Right hindlimb (tissue), 1 donor: ENCODE measurements at regions not wholly inside any gene's neighbourhood (a gene's known extent, or its start where the extent isn't known, plus 50 kb on each side); places are given as distances from the start of the nearest gene placed in this dataset.
"Not testable (repeated sequence)": the region's sequence is repeated elsewhere in the genome, so short reads cannot be mapped to it uniquely, and the experiment has no call there.

ENCODE experiments used
- DNase-seq: peaks from one replicate; pipeline ENCODE4 v3.0.0-alpha.2; 2018

DNA sequence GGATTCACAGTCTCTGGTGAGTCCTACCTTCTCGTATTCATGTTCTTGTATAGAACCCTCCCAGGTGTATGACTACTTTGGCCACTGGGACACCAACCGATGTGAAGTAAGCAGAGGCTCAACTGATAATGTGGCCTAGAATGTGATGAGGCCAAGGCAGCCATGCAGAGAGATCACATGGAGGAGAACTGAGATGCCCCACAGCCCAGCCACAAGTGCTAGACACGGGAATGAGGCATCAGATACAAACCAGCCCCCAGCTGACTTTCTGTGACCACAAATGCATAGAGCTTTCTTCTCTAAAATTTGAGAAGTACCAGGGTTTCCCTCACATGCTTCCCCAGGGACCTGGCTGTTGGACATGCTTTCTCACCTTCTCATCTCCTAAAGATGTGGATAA lies 375.7 kb downstream of the CCSER2 start:
- no peak for DNase-seq

DNA sequence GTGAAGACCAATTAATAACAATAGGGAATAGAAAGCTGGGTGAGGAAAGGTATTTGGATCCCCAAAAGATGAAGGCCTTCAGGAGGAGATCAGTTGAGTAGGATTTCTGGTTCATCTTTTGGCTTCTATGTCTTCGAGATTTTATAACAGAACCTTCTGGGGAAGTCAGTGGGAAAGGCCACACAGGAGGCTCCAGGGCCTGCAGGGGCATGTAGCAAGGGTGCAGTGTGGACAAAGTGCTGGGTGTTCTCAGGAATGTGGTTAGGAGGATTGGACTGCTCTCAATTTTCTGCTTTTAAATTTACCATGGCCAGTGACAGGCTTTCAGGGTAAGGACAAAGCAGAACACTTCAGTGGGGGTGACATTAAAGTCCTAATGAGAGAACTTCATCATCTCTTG lies 378.0 kb downstream of the CCSER2 start:
- no peak for DNase-seq

DNA sequence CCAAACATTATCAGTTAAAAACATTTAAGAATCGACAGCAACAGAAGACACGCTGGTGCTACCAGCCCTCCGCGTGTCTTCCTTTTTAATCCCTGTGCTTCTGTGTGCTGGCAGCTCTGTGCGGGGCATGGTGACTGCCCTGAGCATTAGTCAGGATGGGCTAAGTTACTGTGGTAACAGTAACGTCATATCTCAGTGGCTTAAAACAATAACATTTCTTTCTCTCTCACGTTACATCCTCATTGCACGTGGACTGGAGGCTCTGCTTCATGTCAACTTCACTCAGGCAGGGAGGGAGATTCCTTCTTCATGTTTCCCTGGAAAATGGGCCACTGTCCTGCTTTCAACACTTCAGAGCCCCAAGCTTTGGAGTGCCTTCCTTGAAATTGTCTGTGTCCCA lies 378.5 kb downstream of the CCSER2 start:
- no peak for DNase-seq

DNA sequence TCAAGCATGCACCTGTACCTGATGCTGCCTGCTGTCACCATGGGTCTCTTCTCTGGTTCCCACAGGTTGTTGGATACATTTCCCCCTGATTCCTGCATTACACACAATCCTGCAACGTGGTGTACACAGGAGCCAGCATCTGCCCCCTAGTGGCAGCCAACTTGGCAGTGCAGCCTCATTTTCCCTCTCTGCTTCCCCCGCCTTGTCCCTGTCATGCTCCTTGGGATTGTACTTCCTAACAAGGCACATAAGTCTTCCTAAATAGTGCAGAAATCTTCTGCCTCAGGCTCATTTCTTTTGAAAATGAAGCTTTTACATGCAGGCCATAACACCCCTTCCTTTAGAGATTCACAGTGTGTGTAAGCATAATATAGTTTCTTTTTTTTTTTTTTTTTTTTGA lies 387.5 kb downstream of the CCSER2 start:
- no peak for DNase-seq

DNA sequence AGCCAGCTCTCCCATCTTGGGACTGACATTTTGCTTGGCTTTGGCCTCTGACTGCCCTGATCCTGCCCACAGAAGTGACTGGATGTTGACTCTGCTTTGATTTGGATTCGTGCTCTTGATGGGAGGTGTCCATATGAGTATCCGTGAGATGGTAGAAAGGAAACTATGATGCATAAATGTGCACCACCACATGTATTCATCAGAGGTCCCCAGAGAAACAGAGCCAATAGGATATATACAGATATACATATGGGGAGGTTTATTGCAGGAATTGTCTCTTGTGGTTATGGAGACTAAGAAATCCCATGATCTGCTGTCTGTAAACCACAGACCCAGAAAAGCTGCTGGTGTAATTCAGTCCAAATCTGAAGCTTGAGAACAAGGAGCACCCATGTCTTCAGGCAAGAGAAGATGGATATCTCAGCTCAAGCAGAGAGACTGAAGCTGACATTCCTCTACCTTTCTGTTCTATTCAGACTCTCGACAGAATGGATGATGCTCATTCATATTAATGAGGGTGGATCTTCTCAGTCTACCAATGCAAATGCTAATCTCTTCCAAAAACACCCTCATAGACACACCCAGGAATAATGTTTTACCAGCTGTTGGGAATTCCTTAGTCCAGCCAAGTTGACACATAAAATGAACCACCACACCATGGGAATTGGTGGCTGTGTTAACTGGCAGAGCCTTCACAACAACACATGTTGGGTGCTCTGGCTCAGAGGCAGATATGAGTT lies 390.7 kb downstream of the CCSER2 start:
- DNase-seq: no peak

DNA sequence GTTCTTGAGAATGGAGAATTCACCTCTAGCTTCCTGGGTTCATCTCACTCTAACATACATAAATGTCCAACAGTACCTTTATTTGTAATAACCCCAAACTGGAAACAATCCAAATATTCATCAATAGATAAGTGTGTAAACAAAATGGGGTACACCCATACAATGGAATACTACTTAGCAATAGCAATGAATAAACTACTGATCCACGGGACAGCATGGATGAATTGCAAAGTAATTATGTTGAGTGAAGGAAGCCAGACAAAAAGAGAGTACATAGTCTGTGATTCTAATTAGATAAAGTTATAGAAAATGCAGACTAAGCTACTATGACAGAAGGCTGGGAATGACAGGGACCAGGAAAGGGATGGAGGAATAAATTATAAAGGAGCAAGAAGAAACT lies 391.3 kb downstream of the CCSER2 start:
- no peak for DNase-seq

DNA sequence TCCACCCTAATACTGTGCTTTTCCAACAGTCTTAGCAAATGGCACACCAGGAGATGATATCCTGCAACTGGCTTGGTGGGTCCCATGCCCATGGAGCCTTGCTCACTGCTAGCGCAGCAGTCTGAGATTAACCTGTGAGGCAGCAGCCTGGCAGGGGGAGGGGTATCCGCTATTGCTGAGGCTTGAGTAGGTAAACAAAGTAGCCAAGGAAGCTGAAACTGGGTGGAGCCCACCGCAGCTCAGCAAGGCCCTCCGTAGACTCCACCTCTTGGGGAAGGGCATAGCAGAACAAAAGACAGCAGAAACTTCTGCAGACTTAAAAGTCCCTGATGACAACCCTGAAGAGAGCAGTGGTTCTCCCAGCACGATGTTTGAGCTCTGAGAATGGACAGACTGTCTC lies 399.0 kb downstream of the CCSER2 start:
- DNase-seq: no peak

DNA sequence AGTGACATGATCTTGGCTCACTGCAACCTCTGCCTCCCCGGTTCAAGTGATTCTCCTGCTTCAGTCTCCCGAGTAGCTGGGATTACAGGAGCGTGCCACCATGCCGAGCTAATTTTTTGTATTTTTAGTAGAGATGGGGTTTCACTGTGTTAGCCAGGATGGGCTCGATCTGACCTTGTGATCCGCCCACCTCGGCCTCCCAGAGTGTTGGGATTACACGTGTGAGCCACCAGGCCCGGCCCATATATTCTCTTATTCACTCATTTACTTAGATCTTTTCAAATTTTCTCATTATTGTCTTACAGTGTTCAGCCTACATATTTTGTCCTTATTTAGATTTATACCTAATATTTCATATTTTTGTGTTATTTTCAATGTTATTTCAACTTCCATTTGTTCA lies 410.7 kb downstream of the CCSER2 start:
- not testable (repeated sequence) for DNase-seq

DNA sequence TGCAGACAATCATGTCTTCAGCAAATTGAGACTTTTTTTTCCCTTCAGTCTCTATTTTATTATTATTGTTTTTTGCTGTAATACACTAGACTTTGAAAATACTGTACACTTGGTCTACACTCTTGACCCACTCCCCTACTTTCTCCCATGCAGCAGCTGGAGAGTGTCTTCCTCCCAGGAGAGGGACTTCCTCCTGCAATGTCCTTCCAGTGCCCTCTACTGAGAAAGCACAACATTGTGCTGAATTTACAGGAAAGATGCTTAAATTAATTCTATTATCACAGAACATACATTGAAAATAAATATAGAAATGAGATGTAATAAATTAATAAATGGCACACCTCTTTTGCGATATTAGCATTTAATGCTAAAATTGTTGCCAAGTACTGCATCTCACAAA lies 411.3 kb downstream of the CCSER2 start:
- no peak for DNase-seq

DNA sequence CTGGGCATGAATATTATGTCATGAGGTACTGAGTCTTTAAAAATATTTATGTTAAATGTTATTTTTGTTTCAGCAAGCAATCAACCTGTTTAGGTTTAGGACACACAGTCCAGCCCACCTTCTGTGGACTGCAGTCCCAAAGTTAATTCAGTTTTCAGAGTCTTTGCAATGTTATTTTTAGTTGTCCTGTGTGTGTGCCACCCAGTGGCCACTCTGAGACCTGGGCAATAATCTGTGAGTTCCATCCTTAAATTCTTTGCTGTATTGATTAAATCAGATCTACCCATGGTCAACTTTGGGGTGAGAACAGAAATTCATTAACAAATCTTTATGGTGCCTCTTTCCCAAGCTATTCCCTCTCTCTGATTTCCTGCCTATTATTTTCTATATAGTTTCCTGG lies 415.1 kb downstream of the CCSER2 start:
- no peak for DNase-seq

DNA sequence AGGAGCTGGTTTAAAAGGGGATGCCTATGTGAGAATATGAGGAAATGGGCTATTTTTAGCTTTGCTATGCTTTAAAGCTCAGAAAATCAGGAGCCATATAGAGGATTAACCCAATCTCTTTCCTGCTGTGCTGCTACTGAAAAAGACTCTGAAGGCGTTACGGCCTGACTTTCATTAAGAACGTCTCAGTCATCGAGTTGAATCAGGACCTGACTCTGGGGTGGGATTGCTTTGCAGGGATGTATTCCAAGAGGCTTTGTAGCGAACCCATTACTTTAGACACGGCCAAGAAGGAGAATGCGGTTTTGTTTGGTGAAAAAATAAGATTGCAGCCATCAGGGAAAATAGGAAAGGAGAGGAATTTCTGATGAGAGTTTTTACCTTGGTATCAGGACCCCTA lies 426.9 kb downstream of the CCSER2 start:
- DNase-seq: no peak

DNA sequence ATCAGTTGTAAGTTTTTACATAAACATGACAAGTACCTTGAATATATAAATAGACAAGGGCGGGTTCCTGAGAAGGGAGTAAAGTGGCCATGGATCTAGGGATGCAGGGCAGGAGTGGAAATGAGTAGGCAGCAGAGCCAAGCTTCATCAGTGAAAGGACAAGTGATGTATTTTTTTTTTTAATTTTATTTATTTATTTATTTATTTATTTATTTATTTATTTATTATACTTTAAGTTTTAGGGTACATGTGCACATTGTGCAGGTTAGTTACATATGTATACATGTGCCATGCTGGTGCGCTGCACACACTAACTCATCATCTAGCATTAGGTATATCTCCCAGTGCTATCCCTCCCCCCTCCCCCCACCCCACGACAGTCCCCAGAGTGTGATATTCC lies 428.3 kb downstream of the CCSER2 start:
- not testable (repeated sequence) for DNase-seq

DNA sequence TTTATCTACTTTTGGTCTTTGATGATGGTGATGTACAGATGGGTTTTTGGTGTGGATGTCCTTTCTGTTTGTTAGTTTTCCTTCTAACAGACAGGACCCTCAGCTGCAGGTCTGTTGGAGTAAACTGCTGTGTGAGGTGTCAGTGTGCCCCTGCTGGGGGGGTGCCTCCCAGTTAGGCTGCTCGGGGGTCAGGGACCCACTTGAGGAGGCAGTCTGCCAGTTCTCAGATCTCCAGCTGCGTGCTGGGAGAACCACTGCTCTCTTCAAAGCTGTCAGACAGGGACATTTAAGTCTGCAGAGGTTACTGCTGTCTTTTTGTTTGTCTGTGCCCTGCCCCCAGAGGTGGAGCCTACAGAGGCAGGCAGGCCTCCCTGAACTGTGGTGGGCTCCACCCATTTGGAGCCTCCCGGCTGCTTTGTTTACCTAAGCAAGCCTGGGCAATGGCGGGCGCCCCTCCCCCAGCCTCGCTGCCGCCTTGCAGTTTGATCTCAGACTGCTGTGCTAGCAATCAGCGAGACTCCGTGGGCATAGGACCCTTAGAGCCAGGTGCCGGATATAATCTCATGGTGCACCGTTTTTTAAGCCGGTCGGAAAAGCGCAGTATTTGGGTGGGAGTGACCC lies 433.7 kb downstream of the CCSER2 start:
- not testable (repeated sequence) for DNase-seq

DNA sequence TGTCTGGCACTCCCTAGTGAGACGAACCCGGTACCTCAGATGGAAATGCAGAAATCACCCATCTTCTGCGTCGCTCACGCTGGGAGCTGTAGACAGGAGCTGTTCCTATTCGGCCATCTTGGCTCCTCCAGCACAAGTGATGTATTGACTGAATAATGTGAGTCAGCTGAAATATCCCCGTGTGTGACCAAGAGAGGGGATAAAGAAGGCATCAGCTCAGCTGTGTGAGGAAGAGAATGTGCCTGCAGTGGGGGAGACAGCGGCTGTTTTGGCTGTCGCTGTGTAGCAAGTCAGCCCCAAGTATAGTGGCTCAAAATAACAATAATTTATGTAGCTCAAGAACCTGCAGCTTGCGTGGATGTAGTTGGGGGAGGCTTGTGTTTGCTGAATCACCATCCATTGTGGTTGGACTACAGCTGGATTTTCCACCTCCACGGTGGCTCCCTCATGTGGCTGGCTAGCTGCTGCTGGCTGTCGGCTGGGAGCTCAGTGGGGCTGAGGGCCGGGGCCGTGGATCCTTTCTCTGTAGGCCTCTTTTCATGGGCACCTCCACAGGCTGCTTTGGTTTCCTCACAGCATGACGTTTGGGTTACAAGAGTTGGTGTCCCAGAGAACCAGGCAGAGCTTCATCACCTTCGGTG lies 434.5 kb downstream of the CCSER2 start:
- no peak for DNase-seq

DNA sequence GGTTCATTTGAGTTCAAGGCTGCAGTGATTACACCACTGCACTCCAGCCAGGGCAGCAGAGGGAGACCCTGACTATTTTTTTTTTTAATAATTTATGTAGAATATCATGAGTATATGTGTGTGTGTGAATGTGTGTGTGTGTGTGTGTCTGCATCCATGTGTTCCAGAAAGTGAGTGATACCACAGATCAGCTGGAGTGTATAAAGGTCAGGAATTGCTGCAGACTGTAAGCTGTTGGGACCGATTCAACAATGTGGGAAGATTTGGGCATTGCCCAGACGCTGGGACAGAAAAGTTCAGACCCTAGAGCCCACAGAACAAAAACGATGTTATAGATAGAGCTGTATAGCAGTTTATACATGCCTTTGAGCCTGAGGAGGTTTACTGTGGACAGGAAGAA lies 435.6 kb downstream of the CCSER2 start:
- no peak for DNase-seq

DNA sequence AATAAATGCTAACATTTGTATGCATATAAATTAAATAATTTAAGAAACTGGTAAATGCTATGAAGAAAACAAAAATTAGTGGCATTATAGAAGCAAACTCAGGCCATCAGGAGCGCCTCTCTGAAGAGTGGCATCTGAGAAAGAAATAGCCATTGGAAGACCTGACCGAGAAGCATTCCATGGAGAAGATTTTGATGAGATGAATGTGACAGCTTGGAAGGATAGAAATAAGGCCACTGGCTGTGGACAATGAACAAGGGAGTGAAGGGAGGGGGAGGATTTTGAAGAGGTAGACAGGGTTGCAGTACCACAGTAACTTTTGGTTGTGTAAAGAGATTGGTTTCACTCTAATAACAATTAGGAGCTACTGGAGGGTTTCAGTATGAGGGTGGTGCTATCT lies 436.7 kb downstream of the CCSER2 start:
- DNase-seq: no peak

DNA sequence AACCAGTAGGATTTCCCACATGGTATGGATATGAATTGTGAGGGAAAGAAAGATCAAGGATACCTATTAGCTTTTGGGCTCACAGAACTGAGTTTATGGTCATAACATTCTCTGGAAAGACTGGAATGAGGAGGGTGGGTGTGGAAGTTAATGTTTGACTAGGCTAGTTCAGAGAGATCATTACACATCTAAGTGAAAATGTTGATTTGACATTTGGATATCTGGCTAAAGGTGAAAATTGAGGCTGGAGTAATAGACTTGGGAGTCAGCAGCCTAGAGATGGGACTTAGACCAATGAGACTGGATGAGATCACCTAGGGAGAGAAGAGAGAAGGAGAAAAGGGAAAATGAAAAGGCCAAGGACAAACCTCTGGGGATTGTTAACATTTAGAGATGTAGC lies 437.3 kb downstream of the CCSER2 start:
- no peak for DNase-seq

DNA sequence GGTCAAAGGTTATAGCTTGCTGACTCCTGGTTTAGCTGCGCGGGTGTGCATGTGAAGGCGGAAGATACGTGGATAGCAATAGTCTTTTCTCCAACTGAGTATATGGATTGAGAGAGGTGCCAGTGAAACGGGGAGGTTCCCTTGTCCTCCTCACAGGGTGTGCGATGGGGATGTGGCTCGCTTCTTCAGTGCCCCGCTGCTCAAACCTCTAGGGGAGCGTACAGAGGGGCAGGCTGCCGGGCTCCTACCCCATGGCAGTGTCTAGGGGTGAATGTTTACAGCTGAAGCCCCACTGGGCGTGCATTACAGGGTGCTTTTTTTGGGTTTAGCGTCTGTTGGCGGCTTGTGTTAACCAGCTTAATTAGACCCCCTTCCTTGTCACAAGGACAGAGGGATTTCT lies 438.5 kb downstream of the CCSER2 start:
- DNase-seq: no peak

DNA sequence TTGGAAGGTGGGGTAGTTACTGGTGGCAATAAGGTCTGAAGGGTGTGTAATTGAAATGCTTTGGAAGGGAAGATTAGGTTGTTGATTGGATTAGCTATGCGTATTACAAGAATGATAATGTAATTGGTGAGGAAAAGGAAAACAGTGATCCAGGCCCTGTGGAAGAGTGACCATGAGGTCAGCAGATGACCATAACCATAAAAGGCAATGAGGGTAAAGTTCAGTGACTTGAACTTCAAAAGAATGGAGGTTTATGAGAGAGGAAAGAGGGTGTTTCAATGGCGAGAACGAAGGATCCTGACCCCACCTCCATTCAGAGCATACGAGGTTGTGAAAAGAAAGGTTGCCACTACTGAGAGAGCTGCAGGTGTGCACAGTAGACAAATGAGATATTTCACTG lies 439.7 kb downstream of the CCSER2 start:
- no peak for DNase-seq

DNA sequence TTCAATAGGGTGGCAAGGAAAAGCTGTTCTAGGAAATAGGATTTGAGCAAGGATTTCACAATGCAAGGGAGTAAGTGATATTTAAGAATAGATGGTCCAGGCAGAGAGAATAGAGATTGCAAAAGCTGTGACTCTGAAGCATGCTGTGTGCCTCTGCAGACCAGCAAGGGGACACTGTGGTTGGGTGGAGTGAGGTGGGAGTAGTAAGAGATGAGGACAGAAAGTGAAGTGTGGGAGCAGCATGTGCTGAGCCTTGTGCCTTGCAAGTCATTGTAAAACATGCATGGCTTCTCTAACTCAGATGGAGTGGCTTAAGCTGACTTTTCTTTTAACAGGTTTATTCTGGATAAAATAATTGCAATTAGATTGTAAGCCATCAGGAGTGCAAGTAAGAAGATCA lies 442.4 kb downstream of the CCSER2 start:
- DNase-seq: no peak

DNA sequence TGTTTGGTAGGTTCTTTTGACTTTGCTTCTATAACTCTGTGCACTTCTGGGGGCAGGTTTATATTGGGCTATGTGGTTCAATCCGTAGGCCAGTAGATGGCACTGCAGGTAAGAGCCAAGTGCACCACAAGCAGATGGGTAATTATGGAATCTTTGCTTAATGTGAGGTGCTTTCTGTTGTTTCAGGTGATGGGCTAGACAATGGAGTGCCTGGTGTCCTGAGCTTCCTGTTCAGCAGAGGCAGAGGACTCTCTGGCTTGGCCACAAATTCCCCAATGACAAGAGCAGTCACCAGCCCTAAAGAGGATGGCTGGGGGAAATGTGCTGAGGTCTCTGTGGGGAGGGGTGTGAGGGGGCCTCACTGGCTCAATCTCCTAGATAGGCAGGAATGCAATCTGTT lies 455.0 kb downstream of the CCSER2 start:
- DNase-seq: peak; percentile 29

DNA sequence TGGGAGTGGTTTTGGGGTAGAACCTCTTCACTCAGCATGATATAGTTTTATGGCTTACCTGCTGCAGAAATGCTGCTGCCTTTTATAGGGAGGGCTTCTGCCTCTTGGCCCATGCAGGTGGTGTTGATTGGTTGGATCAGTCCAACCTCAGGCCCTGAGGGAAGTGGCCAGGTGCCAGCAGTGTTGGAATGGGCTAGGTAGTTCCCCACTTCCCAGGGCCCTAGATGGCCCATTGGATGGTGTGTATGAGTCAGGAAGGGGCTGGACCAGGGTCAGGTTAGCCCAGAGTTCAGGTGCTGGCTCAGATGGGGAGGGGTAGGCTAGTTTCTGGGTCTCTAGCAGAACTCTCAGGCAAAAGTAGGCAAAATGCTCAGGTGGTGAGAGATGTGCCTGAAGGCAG lies 455.5 kb downstream of the CCSER2 start:
- no peak for DNase-seq

DNA sequence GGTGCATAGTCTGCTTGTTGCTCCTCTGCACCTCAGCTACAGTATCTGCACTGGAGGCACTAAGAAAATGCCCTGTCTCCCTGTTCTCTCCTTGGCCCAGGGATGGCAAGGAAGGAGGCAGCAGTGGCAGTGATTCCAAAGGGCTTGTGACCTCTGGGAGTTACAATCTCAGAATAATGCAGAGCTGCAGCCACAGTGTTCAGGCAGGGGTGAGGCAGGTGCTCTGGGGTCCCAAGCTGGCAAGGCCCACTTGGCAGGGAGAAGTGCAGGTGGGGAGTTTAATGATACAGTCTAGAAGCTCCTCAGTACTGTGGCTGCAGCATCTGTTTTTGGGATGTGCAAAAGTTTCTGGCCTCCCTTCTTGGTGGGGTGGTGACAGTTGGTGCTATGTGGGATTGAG lies 456.4 kb downstream of the CCSER2 start:
- no peak for DNase-seq

DNA sequence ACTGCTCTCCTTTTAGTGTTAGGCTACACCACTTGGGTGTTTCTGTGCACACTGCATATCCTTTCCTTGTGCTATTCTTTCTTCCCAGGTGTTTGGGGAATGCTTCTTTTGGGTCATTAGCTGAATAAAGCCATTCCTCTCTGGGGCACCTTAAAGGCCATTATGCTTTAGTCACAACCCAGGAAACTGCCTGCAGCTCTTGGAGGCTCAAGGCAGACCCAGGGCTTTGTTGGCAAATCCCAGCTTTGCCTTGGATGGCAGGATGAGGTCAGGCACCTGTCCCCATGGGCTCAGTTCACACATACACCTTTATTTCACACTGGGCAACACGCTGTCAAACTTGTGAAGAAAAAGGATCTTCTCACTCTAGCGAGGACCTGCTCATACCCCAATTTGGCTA lies 460.6 kb downstream of the CCSER2 start:
- DNase-seq: no peak

DNA sequence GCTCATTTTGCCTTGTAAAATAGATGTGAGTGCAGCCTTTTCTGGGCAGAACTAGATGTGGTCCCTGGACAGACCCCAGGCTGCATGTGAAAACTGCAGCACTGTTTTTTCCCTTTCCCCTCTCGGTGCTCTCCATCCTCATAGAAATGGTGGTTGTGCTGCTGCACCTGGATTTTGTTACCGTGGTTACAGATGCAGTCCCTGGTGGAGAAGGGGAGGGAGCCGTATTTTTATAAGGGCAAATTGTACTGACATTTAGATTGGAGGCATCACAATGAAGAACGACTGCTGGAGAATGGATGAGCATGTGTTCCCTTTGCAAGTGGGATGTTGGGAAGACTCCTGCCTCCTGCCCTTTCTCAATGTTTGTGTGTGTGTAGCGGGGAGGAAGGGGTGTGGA lies 469.9 kb downstream of the CCSER2 start:
- DNase-seq: no peak
